Body of pancreas (tissue), 4 donors: ENCODE measurements at regions not wholly inside any gene's neighbourhood (a gene's known extent, or its start where the extent isn't known, plus 50 kb on each side); places are given as distances from the start of the nearest gene placed in this dataset.

Source experiments
- POLR2A ChIP-seq, 3 donors: fragments of 450-650 bp; IDR thresholded peaks; one replicate each; pipeline ENCODE4 v1.6.1; 2016; ENCODE audit warnings: antibody characterized with exemption in 3 of 3, mild to moderate bottlenecking in 2 of 3
- TF ChIP-seq, protein P1 (sequence below), 7 experiments: fragments of 450-650 bp in 4 of 7; fragments of 200-600 bp in 3 of 7; sonication (generic) in 3 of 7; IDR thresholded peaks; one replicate each; pipeline ENCODE4 v1.5.1; 2016 to 2019; ENCODE audit warnings: antibody characterized with exemption in 7 of 7

DNA sequence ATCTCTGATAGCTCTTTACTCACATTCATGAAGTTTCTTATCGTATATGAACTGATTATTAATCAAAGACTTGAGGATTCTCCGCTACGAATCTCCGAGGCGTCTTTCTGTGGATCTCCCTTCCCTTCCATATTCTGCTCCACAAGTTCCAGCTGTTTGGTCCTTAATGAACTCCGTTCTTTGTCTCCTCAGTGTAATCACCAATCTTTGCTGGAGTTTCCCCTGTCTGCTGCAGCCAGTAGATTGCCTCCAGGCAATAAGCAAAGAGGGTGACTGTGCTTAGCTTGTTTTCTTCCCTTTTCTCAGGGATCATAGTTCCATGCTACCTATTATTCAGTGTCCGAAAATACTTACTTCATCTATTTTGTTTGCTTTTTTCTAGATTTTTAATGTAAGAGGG is 169.6 kb upstream of the FOLH1 start:
- no peak for TF ChIP-seq POLR2A (IDR thresholded peaks at IDR 0.05)
- TF ChIP-seq, protein P1, sequence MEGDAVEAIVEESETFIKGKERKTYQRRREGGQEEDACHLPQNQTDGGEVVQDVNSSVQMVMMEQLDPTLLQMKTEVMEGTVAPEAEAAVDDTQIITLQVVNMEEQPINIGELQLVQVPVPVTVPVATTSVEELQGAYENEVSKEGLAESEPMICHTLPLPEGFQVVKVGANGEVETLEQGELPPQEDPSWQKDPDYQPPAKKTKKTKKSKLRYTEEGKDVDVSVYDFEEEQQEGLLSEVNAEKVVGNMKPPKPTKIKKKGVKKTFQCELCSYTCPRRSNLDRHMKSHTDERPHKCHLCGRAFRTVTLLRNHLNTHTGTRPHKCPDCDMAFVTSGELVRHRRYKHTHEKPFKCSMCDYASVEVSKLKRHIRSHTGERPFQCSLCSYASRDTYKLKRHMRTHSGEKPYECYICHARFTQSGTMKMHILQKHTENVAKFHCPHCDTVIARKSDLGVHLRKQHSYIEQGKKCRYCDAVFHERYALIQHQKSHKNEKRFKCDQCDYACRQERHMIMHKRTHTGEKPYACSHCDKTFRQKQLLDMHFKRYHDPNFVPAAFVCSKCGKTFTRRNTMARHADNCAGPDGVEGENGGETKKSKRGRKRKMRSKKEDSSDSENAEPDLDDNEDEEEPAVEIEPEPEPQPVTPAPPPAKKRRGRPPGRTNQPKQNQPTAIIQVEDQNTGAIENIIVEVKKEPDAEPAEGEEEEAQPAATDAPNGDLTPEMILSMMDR (IDR thresholded peaks at IDR 0.05): no peak
